Trophoblast cell (in vitro differentiated cells and primary cell): ENCODE measurements at regions not wholly inside any gene's neighbourhood (a gene's known extent, or its start where the extent isn't known, plus 50 kb on each side); places are given as distances from the start of the nearest gene placed in this dataset.

Experiments
- DNase-seq, 2 donors: peaks; one replicate each; pipeline ENCODE4 v3.0.0-alpha.2; 2016
- H2AFZ ChIP-seq: 2 replicates; pipeline ENCODE4 v1.6.1; 2013; ENCODE audit warnings: low read length, moderate library complexity, mild to moderate bottlenecking; ENCODE audit not compliant: insufficient read depth, poor library complexity
- H2AK5ac ChIP-seq: 2 replicates; pipeline ENCODE4 v1.6.1; 2013; ENCODE audit warnings: mild to moderate bottlenecking, low read length
- H2BK120ac ChIP-seq: 2 replicates; pipeline ENCODE4 v1.6.1; 2013; ENCODE audit warnings: low read length, mild to moderate bottlenecking, moderate library complexity; ENCODE audit not compliant: insufficient read depth, poor library complexity
- H2BK12ac ChIP-seq: 2 replicates; pipeline ENCODE4 v1.6.1; 2013; ENCODE audit warnings: mild to moderate bottlenecking, low read length, moderate library complexity
- H2BK5ac ChIP-seq: 2 replicates; pipeline ENCODE4 v1.6.1; 2013; ENCODE audit warnings: low read length, low read depth, moderate library complexity, mild to moderate bottlenecking; ENCODE audit not compliant: poor library complexity
- H3K14ac ChIP-seq: 2 replicates; pipeline ENCODE4 v1.6.1; 2013; ENCODE audit warnings: mild to moderate bottlenecking, low read length
- H3K18ac ChIP-seq: 2 replicates; pipeline ENCODE4 v1.6.1; 2013; ENCODE audit warnings: mild to moderate bottlenecking, low read length
- H3K23ac ChIP-seq: 2 replicates; pipeline ENCODE4 v1.6.1; 2013; ENCODE audit warnings: low read length
- H3K27ac ChIP-seq: 2 replicates; pipeline ENCODE4 v1.5.1; 2013; ENCODE audit warnings: low read depth, mild to moderate bottlenecking, inconsistent platforms, low read length, moderate library complexity
- H3K27me3 ChIP-seq: 2 replicates; pipeline ENCODE4 v1.6.1; 2013; ENCODE audit warnings: inconsistent platforms, mild to moderate bottlenecking, low read length, moderate library complexity; ENCODE audit not compliant: insufficient read depth
- H3K36me3 ChIP-seq, 2 experiments: 1 replicate in 1 of 2; 2 replicates in 1 of 2; pipeline ENCODE4 v1.6.1; 2013; ENCODE audit warnings: low read length in 2 of 2, mild to moderate bottlenecking in 2 of 2, moderate library complexity in 1 of 2; ENCODE audit not compliant: insufficient read depth in 2 of 2, control insufficient read depth in 1 of 2
- H3K4ac ChIP-seq: 2 replicates; pipeline ENCODE4 v1.6.1; 2013; ENCODE audit warnings: low read depth, mild to moderate bottlenecking, low read length, moderate library complexity
- H3K4me1 ChIP-seq, 2 experiments: 1 replicate in 1 of 2; 2 replicates in 1 of 2; pipeline ENCODE4 v1.6.1; 2013; ENCODE audit warnings: low read length in 2 of 2, mild to moderate bottlenecking in 2 of 2, moderate library complexity in 1 of 2; ENCODE audit not compliant: insufficient read depth in 2 of 2, control insufficient read depth in 1 of 2
- H3K4me2 ChIP-seq: 2 replicates; pipeline ENCODE4 v1.6.1; 2013; ENCODE audit warnings: inconsistent platforms, mild to moderate bottlenecking, low read length, moderate library complexity
- H3K4me3 ChIP-seq: 2 replicates; pipeline ENCODE4 v1.5.1; 2013; ENCODE audit warnings: mild to moderate bottlenecking, low read depth, low read length, inconsistent platforms
- H3K79me1 ChIP-seq: one replicate; pipeline ENCODE4 v1.6.1; 2013; ENCODE audit warnings: low read length
- H3K79me2 ChIP-seq: 2 replicates; pipeline ENCODE4 v1.6.1; 2013; ENCODE audit warnings: low read length, mild to moderate bottlenecking; ENCODE audit not compliant: control insufficient read depth, insufficient read depth, poor library complexity
- H3K9ac ChIP-seq: 2 replicates; pipeline ENCODE4 v1.6.1; 2013; ENCODE audit warnings: mild to moderate bottlenecking, low read length
- H3K9me3 ChIP-seq: 2 replicates; pipeline ENCODE4 v1.6.1; 2013; ENCODE audit warnings: low read depth, mild to moderate bottlenecking, control low read depth, inconsistent platforms, low read length; ENCODE audit not compliant: insufficient read depth
- H4K12ac ChIP-seq: 2 replicates; pipeline ENCODE4 v1.6.1; 2013; ENCODE audit warnings: low read depth, mild to moderate bottlenecking, low read length, moderate library complexity
- H4K8ac ChIP-seq: 2 replicates; pipeline ENCODE4 v1.6.1; 2013; ENCODE audit warnings: low read depth, mild to moderate bottlenecking, low read length, moderate library complexity
- H4K91ac ChIP-seq: one replicate; pipeline ENCODE4 v1.6.1; 2013; ENCODE audit warnings: low read depth, mild to moderate bottlenecking, low read length, moderate library complexity
- WGBS: extraction: QIAGEN DNeasy Blood & Tissue Kit; methylation state at CpG from one replicate; pipeline ENCODE4 v1.1.7; 2013; ENCODE audit warnings: missing lambda C conversion rate; ENCODE audit not compliant: insufficient read length, insufficient coverage; ENCODE audit errors: extremely low coverage; 5-methylcytosine and 5-hydroxymethylcytosine counted together

DNA sequence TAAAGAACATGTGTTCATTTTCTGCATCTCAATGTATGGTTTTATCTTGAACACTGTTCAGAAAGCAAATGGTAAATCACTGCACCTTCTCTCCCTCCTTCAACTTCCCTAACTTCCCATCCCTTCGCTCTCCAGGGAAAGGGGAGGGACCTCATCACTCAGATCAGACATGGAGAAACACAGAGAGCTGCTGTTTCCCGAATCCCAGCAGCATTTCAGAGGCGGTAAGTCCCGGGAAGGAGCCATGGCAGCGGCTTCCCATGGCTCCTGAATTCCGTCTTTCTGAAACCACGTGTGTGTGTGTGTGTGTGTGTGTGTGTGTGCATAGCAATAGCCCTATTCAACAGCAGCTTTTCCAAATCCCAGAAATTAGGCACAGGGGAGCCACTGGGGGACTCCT lies 125.4 kb upstream of the TMCC3 start:
- H3K79me1 ChIP-seq: peaks cover 6% of the 10 kb centered on the region
- no peak overlapping the region for H3K23ac ChIP-seq
- H4K91ac ChIP-seq: no peak overlapping the region
- H2AK5ac ChIP-seq: no peak overlapping the region
- peaks cover 0 to 2% of the 10 kb centered on the region in 2 experiments for H3K36me3 ChIP-seq
- H4K8ac ChIP-seq: no peak overlapping the region
- no peaks in the 10 kb centered on the region for H3K79me2 ChIP-seq
- H2BK5ac ChIP-seq: no peak overlapping the region
- H3K9me3 ChIP-seq: no peaks in the 10 kb centered on the region
- no peak overlapping the region for H3K9ac ChIP-seq
- H3K4me2 ChIP-seq: no peak overlapping the region
- H3K4me3 ChIP-seq: no peak overlapping the region
- H3K4me1 ChIP-seq: peaks cover 3 to 4% of the 10 kb centered on the region in 2 experiments
- H3K27me3 ChIP-seq: no peaks in the 10 kb centered on the region
- no CpG with 5 or more reads among the region's 7 CpGs for WGBS
- no peak for DNase-seq
- H4K12ac ChIP-seq: no peak overlapping the region
- H3K27ac ChIP-seq: no peak overlapping the region
- no peak overlapping the region for H3K14ac ChIP-seq
- no peak overlapping the region for H2BK12ac ChIP-seq
- no peak overlapping the region for H3K18ac ChIP-seq
- H2AFZ ChIP-seq: no peak overlapping the region
- no peak overlapping the region for H2BK120ac ChIP-seq
- H3K4ac ChIP-seq: no peak overlapping the region

DNA sequence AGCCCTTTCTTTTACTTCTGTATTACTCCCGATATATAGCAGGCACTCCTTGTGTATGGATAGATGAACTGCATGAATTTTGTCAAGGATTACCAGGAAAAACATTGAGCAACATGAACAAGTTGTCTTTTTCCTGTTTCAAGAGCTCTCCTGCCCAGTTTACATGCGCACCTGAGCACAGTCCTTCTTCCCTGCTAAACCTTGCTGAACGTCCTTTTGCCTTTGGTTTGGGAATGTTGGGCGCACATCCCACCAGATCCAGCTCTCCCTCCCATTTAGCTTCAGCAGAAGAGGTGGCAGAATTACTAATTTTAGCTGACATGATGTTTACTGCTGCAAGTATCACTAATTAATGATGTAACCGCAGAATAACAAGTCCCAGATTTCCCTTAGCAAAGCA lies 121.4 kb upstream of the TMCC3 start:
- Histone ChIP-seq H2BK5ac (no peak overlapping the region), H3K4ac (no peak overlapping the region), H2AFZ (no peak overlapping the region), H3K9me3 (no peaks in the 10 kb centered on the region), H3K79me2 (no peaks in the 10 kb centered on the region), H3K36me3 (peaks cover 0 to 2% of the 10 kb centered on the region in 2 experiments), H4K8ac (no peak overlapping the region), H2BK120ac (no peak overlapping the region), H2BK12ac (no peak overlapping the region), H4K12ac (no peak overlapping the region), H4K91ac (no peak overlapping the region), H3K4me1 (no peaks in the 10 kb centered on the region), H3K9ac (no peak overlapping the region), H3K14ac (no peak overlapping the region), H3K27me3 (no peaks in the 10 kb centered on the region), H3K79me1 (no peaks in the 10 kb centered on the region), H3K23ac (no peak overlapping the region), H3K4me3 (no peak overlapping the region), H3K27ac (no peak overlapping the region), H3K18ac (no peak overlapping the region), H2AK5ac (no peak overlapping the region), H3K4me2 (no peak overlapping the region)
- WGBS: no CpG with 5 or more reads among the region's 5 CpGs
- no peak for DNase-seq

DNA sequence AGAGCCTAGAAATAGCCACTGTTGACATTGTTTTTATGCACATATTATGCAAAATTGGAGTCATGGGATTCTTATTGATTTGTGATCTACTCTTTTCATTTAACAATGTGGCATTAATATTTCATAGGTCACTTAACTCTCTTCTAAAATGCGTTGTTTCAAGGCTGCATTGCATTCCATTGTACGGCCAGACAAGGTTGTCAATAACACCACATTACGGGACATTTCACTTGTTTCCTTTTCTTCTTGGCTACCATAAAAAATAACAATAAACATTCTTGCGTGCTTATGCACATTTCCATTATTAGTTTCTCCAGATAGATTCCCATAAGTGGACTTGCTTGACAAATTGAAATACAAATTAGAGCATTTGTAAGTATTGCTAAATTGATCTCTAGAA lies 120.8 kb upstream of the TMCC3 start:
- Histone ChIP-seq H4K12ac (no peak overlapping the region), H3K14ac (no peak overlapping the region), H3K4me3 (no peak overlapping the region), H3K4me1 (no peaks in the 10 kb centered on the region), H2BK120ac (no peak overlapping the region), H2AK5ac (no peak overlapping the region), H2BK12ac (no peak overlapping the region), H3K9me3 (no peaks in the 10 kb centered on the region), H2BK5ac (no peak overlapping the region), H3K4me2 (no peak overlapping the region), H3K36me3 (peaks cover 0 to 2% of the 10 kb centered on the region in 2 experiments), H3K27ac (no peak overlapping the region), H3K27me3 (no peaks in the 10 kb centered on the region), H3K79me2 (no peaks in the 10 kb centered on the region), H4K91ac (no peak overlapping the region), H2AFZ (no peak overlapping the region), H3K18ac (no peak overlapping the region), H3K79me1 (no peaks in the 10 kb centered on the region), H3K4ac (no peak overlapping the region), H3K23ac (no peak overlapping the region), H3K9ac (no peak overlapping the region), H4K8ac (no peak overlapping the region)
- WGBS: no CpG with 5 or more reads among the region's 4 CpGs
- no peak for DNase-seq

DNA sequence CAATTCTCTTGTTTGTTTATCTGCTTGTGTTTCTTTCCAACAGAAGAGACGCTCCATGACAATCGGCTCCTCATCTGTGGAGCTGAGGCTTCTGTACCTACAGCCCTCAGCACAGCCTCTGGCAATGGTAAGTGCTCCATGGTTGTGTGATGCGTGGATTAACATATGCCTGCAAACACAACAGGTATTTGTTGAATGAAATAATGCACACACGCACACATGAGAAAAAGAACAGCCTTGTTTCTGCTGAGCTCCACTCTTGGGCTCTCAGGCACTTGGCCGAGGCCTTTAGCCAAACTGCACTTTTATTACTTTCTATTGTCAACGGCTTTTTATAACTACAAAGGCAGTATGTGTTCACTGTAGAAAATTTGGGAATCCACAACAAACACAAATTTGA lies 120.4 kb upstream of the TMCC3 start:
- H2AFZ ChIP-seq: no peak overlapping the region
- no peak overlapping the region for H4K91ac ChIP-seq
- H3K4me1 ChIP-seq: no peaks in the 10 kb centered on the region
- H3K9me3 ChIP-seq: no peaks in the 10 kb centered on the region
- H2AK5ac ChIP-seq: no peak overlapping the region
- DNase-seq: no peak
- H3K18ac ChIP-seq: peak overlapping the region; percentile 44
- H2BK120ac ChIP-seq: no peak overlapping the region
- H3K4me2 ChIP-seq: no peak overlapping the region
- no CpG with 5 or more reads among the region's 6 CpGs for WGBS
- no peaks in the 10 kb centered on the region for H3K79me1 ChIP-seq
- peaks cover 0 to 2% of the 10 kb centered on the region in 2 experiments for H3K36me3 ChIP-seq
- H4K8ac ChIP-seq: no peak overlapping the region
- no peak overlapping the region for H3K9ac ChIP-seq
- no peak overlapping the region for H3K27ac ChIP-seq
- no peak overlapping the region for H2BK12ac ChIP-seq
- no peak overlapping the region for H3K4ac ChIP-seq
- no peak overlapping the region for H4K12ac ChIP-seq
- H3K14ac ChIP-seq: no peak overlapping the region
- H2BK5ac ChIP-seq: no peak overlapping the region
- no peak overlapping the region for H3K23ac ChIP-seq
- H3K79me2 ChIP-seq: no peaks in the 10 kb centered on the region
- H3K4me3 ChIP-seq: no peak overlapping the region
- no peaks in the 10 kb centered on the region for H3K27me3 ChIP-seq
